Activated CD8-positive, alpha-beta memory T cell treated with anti-CD3 and anti-CD28 coated beads, Interleukin-2, amount 10 ng/mL, durations not matched to agents 7 days and 5 days (primary cell): ENCODE measurements at regions not wholly inside any gene's neighbourhood (a gene's known extent, or its start where the extent isn't known, plus 50 kb on each side); places are given as distances from the start of the nearest gene placed in this dataset.
A peak's percentile ranks its signal among the peaks of the same experiment; 100 is the strongest.
"Not testable (repeated sequence)": the region's sequence is repeated elsewhere in the genome, so short reads cannot be mapped to it uniquely, and the experiment has no call there.

Experiments
- ATAC-seq: fragments of 150-1000 bp; cut with Tn5 transposase; one replicate; pipeline ENCODE4 v1.10.0; 2021; ENCODE audit warnings: moderate library complexity
- CTCF ChIA-PET: fragments of 350-600 bp; sonication (Branson Sonifier 250); formaldehyde crosslinking; loops from one replicate; lab custom pipeline; 2021; ENCODE audit warnings: antibody characterized with exemption; lab: Charles Lee
- DNase-seq: peaks from one replicate; pipeline ENCODE4 v3.0.0-alpha.2; 2020
- H3K27ac Mint-ChIP-seq: one replicate; pipeline ENCODE4 v1.8.0; 2021; ENCODE audit warnings: mild to moderate bottlenecking, mixed read lengths
- H3K27me3 Mint-ChIP-seq: one replicate; pipeline ENCODE4 v1.8.0; 2021; ENCODE audit warnings: mixed read lengths
- H3K36me3 Mint-ChIP-seq: one replicate; pipeline ENCODE4 v1.8.0; 2021; ENCODE audit warnings: mild to moderate bottlenecking, mixed read lengths
- H3K4me1 Mint-ChIP-seq: one replicate; pipeline ENCODE4 v1.8.0; 2021; ENCODE audit warnings: mixed read lengths
- H3K4me3 Mint-ChIP-seq: one replicate; pipeline ENCODE4 v1.8.0; 2021; ENCODE audit warnings: mild to moderate bottlenecking, moderate library complexity, mixed read lengths
- H3K9me3 Mint-ChIP-seq: one replicate; pipeline ENCODE4 v1.8.0; 2022; ENCODE audit warnings: low read depth, mixed read lengths

- DNase-seq (no peak), ATAC-seq (no peak)
- no peaks in the 10 kb centered on the region for H3K36me3 Mint-ChIP-seq
- no peak overlapping the region for H3K4me3 Mint-ChIP-seq
- H3K27me3 Mint-ChIP-seq, result peaks cover 30% of the 10 kb centered on the region
- CTCF ChIA-PET, result no interaction called here
- no peak overlapping the region for H3K27ac Mint-ChIP-seq
- H3K9me3 Mint-ChIP-seq, result no peaks in the 10 kb centered on the region
- H3K4me1 Mint-ChIP-seq, result no peaks in the 10 kb centered on the region
Measured at GRCh38 chr3:101151286-101151913, 158.2 kb upstream of the ABI3BP start.

- H3K4me3 Mint-ChIP-seq, result no peak overlapping the region
- no peak overlapping the region for H3K27ac Mint-ChIP-seq
- H3K9me3 Mint-ChIP-seq, result no peaks in the 10 kb centered on the region
- DNase-seq, result no peak
- no peak for ATAC-seq
- CTCF ChIA-PET, result no interaction called here
- H3K27me3 Mint-ChIP-seq, result peaks cover 27% of the 10 kb centered on the region
- no peaks in the 10 kb centered on the region for H3K4me1 Mint-ChIP-seq
- no peaks in the 10 kb centered on the region for H3K36me3 Mint-ChIP-seq
Measured at GRCh38 chr3:101150504-101150903, 157.3 kb upstream of the ABI3BP start.

GRCh38 chr3:101149707-101150106 lies 156.5 kb upstream of the ABI3BP start:
- DNase-seq (no peak), ATAC-seq (no peak)
- no peaks in the 10 kb centered on the region for H3K36me3 Mint-ChIP-seq
- H3K9me3 Mint-ChIP-seq, result no peaks in the 10 kb centered on the region
- no peak overlapping the region for H3K4me3 Mint-ChIP-seq
- peaks cover 27% of the 10 kb centered on the region for H3K27me3 Mint-ChIP-seq
- no peak overlapping the region for H3K27ac Mint-ChIP-seq
- no peaks in the 10 kb centered on the region for H3K4me1 Mint-ChIP-seq
- CTCF ChIA-PET, result no interaction called here

- DNase-seq (no peak), ATAC-seq (no peak)
- H3K9me3 Mint-ChIP-seq, result no peaks in the 10 kb centered on the region
- peaks cover 30% of the 10 kb centered on the region for H3K27me3 Mint-ChIP-seq
- no peak overlapping the region for H3K4me3 Mint-ChIP-seq
- CTCF ChIA-PET, result no interaction called here
- H3K36me3 Mint-ChIP-seq, result no peaks in the 10 kb centered on the region
- no peaks in the 10 kb centered on the region for H3K4me1 Mint-ChIP-seq
- no peak overlapping the region for H3K27ac Mint-ChIP-seq
Measured at GRCh38 chr3:101149251-101149650, 156.0 kb upstream of the ABI3BP start.

GRCh38 chr3:101148001-101148400 lies 154.8 kb upstream of the ABI3BP start:
- Mint-ChIP-seq H3K27ac (no peak overlapping the region), H3K4me3 (no peak overlapping the region), H3K27me3 (peaks cover 27% of the 10 kb centered on the region), H3K9me3 (no peaks in the 10 kb centered on the region), H3K4me1 (no peaks in the 10 kb centered on the region), H3K36me3 (no peaks in the 10 kb centered on the region)
- CTCF ChIA-PET, result no interaction called here
- DNase-seq (no peak), ATAC-seq (no peak)

GRCh38 chr3:101146946-101147345 lies 153.7 kb upstream of the ABI3BP start:
- no peaks in the 10 kb centered on the region for H3K36me3 Mint-ChIP-seq

GRCh38 chr3:101144105-101144504 lies 150.9 kb upstream of the ABI3BP start:
- no peak for ATAC-seq
- CTCF ChIA-PET, result no interaction called here
- Mint-ChIP-seq H3K36me3 (no peaks in the 10 kb centered on the region), H3K27ac (no peak overlapping the region), H3K4me1 (no peaks in the 10 kb centered on the region), H3K9me3 (no peaks in the 10 kb centered on the region), H3K27me3 (peaks cover 22% of the 10 kb centered on the region), H3K4me3 (no peak overlapping the region)
- no peak for DNase-seq

More at GRCh38 chr3:101146946-101147345, 153.7 kb upstream of the ABI3BP start:
- CTCF ChIA-PET, result no interaction called here
- H3K27me3 Mint-ChIP-seq, result peaks cover 21% of the 10 kb centered on the region
- no peak overlapping the region for H3K4me3 Mint-ChIP-seq
- DNase-seq (no peak), ATAC-seq (no peak)
- H3K9me3 Mint-ChIP-seq, result no peaks in the 10 kb centered on the region
- no peak overlapping the region for H3K27ac Mint-ChIP-seq
- no peaks in the 10 kb centered on the region for H3K4me1 Mint-ChIP-seq

- H3K4me3 Mint-ChIP-seq, result no peak overlapping the region
- H3K27me3 Mint-ChIP-seq, result peaks cover 19% of the 10 kb centered on the region
- no peaks in the 10 kb centered on the region for H3K9me3 Mint-ChIP-seq
- ATAC-seq, result no peak
- no peak for DNase-seq
- H3K4me1 Mint-ChIP-seq, result no peaks in the 10 kb centered on the region
- no peak overlapping the region for H3K27ac Mint-ChIP-seq
- no peaks in the 10 kb centered on the region for H3K36me3 Mint-ChIP-seq
- CTCF ChIA-PET, result no interaction called here
Measured at GRCh38 chr3:101143012-101143411, 149.8 kb upstream of the ABI3BP start.

GRCh38 chr3:101142160-101142559 lies 148.9 kb upstream of the ABI3BP start:
- Mint-ChIP-seq H3K9me3 (no peaks in the 10 kb centered on the region), H3K4me1 (no peaks in the 10 kb centered on the region), H3K4me3 (no peak overlapping the region), H3K27ac (no peak overlapping the region), H3K27me3 (peaks cover 15% of the 10 kb centered on the region), H3K36me3 (no peaks in the 10 kb centered on the region)
- ATAC-seq (no peak), DNase-seq (no peak)
- CTCF ChIA-PET, result no interaction called here

- no peaks in the 10 kb centered on the region for H3K9me3 Mint-ChIP-seq
- H3K4me1 Mint-ChIP-seq, result no peaks in the 10 kb centered on the region
- H3K27ac Mint-ChIP-seq, result no peak overlapping the region
- no peak overlapping the region for H3K4me3 Mint-ChIP-seq
- no peak for DNase-seq
- no peaks in the 10 kb centered on the region for H3K36me3 Mint-ChIP-seq
- peaks cover 15% of the 10 kb centered on the region for H3K27me3 Mint-ChIP-seq
- CTCF ChIA-PET, result no interaction called here
- ATAC-seq, result no peak
Measured at GRCh38 chr3:101141135-101141534, 147.9 kb upstream of the ABI3BP start.

GRCh38 chr3:101138817-101139216 lies 145.6 kb upstream of the ABI3BP start:
- DNase-seq (no peak), ATAC-seq (no peak)
- peaks cover 9% of the 10 kb centered on the region for H3K4me1 Mint-ChIP-seq
- no peak overlapping the region for H3K27ac Mint-ChIP-seq
- no peak overlapping the region for H3K4me3 Mint-ChIP-seq
- CTCF ChIA-PET, result no interaction called here
- peaks cover 9% of the 10 kb centered on the region for H3K27me3 Mint-ChIP-seq
- H3K36me3 Mint-ChIP-seq, result no peaks in the 10 kb centered on the region
- H3K9me3 Mint-ChIP-seq, result no peaks in the 10 kb centered on the region

- DNase-seq, result no peak
- no peak overlapping the region for H3K27ac Mint-ChIP-seq
- H3K9me3 Mint-ChIP-seq, result peaks cover 2% of the 10 kb centered on the region
- CTCF ChIA-PET, result no interaction called here
- H3K27me3 Mint-ChIP-seq, result peaks cover 11% of the 10 kb centered on the region
- peaks cover 16% of the 10 kb centered on the region for H3K4me1 Mint-ChIP-seq
- no peak for ATAC-seq
- H3K4me3 Mint-ChIP-seq, result no peak overlapping the region
- H3K36me3 Mint-ChIP-seq, result peaks cover 1% of the 10 kb centered on the region
Measured at GRCh38 chr3:101134331-101134730, 141.1 kb upstream of the ABI3BP start.

- Mint-ChIP-seq H3K4me1 (peaks cover 16% of the 10 kb centered on the region), H3K4me3 (no peak overlapping the region), H3K27ac (no peak overlapping the region), H3K9me3 (peaks cover 2% of the 10 kb centered on the region), H3K36me3 (peaks cover 1% of the 10 kb centered on the region), H3K27me3 (peaks cover 11% of the 10 kb centered on the region)
- ATAC-seq, result peak; percentile 47
- CTCF ChIA-PET, result no interaction called here
- DNase-seq, result no peak
Measured at GRCh38 chr3:101133652-101134051, 140.4 kb upstream of the ABI3BP start.

GRCh38 chr3:101133197-101133596 lies 140.0 kb upstream of the ABI3BP start:
- H3K9me3 Mint-ChIP-seq, H3K27ac Mint-ChIP-seq, ATAC-seq, DNase-seq, H3K4me3 Mint-ChIP-seq, CTCF ChIA-PET, H3K36me3 Mint-ChIP-seq: not testable (repeated sequence)
- peaks cover 16% of the 10 kb centered on the region for H3K4me1 Mint-ChIP-seq
- H3K27me3 Mint-ChIP-seq, result peaks cover 16% of the 10 kb centered on the region

- peaks cover 2% of the 10 kb centered on the region for H3K9me3 Mint-ChIP-seq
Measured at GRCh38 chr3:101131767-101132166, 138.5 kb upstream of the ABI3BP start.

More at GRCh38 chr3:101131767-101132166, 138.5 kb upstream of the ABI3BP start:
- peaks cover 16% of the 10 kb centered on the region for H3K4me1 Mint-ChIP-seq
- peaks cover 1% of the 10 kb centered on the region for H3K36me3 Mint-ChIP-seq
- peaks cover 20% of the 10 kb centered on the region for H3K27me3 Mint-ChIP-seq
- no peak for ATAC-seq
- no peak overlapping the region for H3K4me3 Mint-ChIP-seq
- no peak overlapping the region for H3K27ac Mint-ChIP-seq
- CTCF ChIA-PET, result no interaction called here
- DNase-seq, result no peak
